Activated CD4-positive, CD25-positive, alpha-beta regulatory T cell treated with anti-CD3 and anti-CD28 coated beads, Interleukin-2, amount 50 U/mL, for 24 hours (primary cell): ENCODE measurements at regions not wholly inside any gene's neighbourhood (a gene's known extent, or its start where the extent isn't known, plus 50 kb on each side); places are given as distances from the start of the nearest gene placed in this dataset.

Experiments used
- ATAC-seq, 2 donors: fragments of 150-1000 bp; cut with Tn5 transposase; one replicate each; pipeline ENCODE4 v1.10.0; 2021; ENCODE audit warnings: mild to moderate bottlenecking in 1 of 2, moderate library complexity in 1 of 2

DNA sequence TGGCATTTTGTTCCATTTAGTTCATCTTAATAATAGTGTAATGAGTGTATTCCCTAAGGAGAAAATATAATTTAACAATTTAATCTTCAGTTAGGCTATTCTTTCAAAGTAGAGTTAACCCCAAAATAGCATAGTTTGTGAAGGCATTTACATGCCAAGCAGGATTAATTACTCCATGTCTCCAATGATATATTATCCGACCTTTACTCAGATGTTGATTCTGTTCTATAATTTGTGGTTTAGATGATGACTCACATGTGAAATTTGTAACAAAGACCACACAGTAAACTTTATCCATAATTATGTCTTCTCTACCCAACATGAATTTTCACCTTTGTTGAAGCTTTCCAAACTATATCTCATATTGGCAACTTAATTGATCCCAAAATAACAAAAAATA, 2065.2 kb downstream of the MRPL39 start:
- ATAC-seq, result no peak

DNA sequence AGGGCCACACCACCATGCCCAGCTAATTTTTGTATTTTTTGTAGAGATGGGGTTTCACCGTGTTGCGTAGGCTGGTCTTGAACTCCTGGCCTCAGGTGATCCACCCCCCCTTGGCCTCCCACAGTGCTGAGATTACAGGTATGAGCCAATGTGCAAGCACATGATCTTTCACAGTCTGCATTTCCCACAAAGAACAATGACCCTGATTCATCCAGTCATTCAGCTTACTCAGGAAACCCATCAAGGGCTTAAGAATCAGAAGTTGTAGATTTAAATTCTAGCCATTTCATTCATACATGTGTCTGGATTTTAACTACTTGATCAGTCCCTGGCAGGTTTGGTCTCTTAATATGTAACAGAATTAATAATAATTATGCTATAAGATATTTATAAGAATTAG, 2065.7 kb downstream of the MRPL39 start:
- ATAC-seq, result no peak

DNA sequence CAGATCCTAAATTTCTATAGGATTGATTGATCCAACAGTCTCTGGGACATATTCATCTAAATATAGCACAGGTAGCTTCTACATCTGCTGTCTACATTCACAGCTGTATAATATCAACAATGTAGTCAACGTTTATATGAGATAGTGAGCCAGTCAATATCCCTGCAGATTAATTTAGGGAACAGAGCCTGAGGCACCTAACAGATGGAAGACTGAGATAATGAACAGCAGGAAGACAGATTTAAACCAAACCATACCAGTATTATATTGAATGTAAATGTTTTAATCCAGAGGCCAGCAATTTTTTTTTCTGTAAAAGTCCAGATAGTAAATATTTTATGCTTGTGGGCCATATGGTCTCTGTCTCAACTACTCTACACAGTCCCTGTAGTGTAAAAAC, 2072.4 kb downstream of the MRPL39 start:
- no peak for ATAC-seq

GRCh38 chr21:23531444-23531843, 2075.8 kb downstream of the MRPL39 start:
- no peak for ATAC-seq

GRCh38 chr21:23524685-23525084, 2082.6 kb downstream of the MRPL39 start:
- ATAC-seq, result no peak

DNA sequence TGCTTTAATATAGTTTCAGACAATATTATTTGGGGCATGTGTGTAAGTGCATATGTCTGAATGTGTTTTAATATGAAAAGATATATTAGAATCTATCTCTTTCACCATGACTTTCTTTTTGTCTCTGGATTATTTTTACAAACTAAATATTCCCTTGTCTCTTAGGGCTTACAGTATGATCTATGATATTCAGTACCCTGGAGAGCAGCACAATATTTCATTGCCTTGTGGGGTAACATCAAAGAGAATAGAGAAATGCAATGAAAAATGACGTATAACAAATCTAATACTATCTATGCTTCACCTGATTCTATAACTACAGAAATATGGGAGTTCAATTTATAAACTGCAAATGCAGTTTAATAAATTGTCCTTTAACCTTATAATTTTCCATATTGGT, 2084.5 kb downstream of the MRPL39 start:
- ATAC-seq, result no peak

DNA sequence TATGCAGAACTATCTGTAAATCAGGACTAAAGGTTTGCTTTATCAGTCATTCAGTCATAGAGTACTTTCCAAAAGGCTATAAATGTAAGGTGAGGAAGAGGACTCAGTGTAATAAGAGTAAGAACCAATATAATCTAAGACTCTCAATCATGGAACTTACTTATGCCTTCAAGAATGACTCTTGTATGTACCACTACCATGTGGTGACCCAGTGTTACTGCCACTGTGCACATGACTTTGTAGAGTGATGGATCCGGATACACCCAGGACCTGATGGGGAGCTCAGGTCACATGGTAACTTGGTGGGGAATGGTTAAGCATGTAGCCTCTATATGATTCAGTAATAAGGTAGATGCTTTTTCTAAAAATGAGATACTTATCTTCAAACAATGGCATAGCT, 2099.8 kb downstream of the MRPL39 start:
- ATAC-seq, result no peak

DNA sequence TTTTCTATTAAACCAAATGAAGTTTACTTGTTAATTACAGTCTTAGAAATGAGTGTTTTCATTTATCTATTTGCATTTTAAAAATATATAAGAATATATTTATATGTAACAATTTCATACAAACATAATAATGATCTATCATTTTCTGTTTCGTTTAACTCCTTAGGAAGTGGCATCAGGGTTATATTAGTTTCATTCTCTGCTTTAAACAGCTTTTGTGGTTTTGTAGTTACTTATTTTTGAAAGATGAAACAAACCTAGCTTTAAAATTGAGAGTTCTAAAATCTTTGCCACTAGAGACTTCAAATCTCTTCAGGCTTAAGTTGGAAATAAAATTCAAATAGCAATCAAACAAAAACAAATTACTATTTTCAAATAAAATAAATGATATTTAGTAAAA, 2110.6 kb downstream of the MRPL39 start:
- no peak for ATAC-seq

GRCh38 chr21:23488245-23488644, 2119.0 kb downstream of the MRPL39 start:
- no peak for ATAC-seq

DNA sequence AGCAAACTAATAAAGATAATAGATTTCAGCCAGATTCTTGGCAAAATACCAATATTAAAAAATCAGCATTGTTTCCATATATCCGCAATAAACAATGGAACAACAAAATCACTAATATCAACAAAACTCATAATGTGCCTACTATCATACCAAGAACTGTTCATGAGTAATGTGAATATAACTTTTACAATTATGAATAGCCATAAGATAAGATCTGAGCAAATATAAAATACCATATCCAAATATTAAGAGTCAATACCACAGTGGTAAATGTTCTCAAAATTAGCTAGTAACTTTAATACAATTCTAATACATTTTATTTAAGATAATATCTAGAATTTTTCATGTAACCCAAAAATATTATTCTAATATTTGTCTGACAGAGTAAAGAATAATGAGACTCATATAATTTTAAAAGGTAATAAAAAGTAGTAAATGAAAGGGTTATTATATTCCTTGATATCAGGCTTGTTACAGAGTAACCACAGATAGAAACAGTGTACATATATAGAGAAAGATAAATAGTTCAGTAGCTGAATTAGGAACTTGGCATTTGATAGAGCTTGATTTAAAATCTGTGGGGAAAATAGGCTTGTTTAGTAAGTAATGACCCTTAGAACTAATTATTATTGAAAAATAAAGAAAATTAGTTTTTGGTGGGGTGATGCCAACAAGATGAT, 2126.6 kb downstream of the MRPL39 start:
- ATAC-seq, result no peak

DNA sequence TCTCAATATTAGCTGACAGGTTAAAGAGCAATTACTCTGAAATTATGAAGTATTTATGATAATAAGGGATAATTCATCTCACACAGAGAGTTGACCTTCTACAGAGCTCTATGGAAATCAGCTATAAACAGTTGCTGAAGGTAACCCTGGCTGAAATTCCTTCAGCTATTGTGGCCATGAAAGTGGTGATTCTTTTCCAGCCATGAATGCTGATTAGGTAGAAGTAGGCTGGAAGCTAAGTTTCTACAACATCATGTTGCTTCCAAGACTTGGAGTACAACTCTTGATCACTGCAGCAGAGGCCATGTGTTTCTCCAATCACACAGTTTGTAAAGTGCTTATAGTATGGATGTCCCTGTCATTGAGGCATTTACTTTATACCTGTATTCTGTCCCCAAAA, 2128.9 kb downstream of the MRPL39 start:
- no peak for ATAC-seq

DNA sequence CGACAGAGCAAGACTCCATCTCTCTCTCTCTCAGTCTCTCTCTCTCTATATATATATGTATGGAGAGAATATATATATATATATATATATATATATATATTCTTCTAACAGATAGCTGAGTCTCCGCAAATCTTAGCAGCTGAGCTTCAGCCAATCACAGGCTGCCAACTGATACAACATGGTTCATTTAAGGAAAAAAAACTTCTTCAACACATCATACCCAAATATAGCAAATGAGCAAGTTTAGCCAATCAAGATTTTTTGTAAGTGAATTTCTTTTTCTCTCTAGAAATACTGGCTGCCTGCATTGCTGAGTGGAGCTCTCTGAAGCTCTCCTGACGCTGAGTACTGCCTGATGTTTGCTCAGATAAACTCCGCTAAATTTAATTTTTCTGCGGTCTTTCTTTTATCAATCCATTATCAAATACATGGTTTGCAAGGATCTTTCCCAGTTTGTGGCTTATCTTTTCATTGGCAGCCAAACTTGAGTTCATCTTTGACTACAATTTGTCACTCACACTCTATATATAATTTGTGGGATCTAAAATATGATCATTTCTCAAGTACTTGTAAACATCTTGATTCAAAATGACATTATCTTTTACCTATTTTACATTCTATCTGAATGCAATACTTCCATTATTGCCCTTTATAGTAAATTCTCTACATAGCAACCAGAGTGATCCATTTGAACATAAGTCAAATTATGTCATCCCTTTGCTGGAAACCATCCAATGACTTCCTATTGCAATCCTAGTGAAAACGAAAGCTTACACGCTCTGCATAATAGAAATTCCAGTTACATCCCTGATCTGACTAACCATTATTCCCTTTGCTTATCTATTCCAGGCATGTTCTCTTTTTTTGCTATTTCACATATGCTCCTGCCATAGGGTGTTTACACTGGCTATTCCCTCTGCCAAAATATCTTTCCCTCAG, 2131.7 kb downstream of the MRPL39 start:
- no peak for ATAC-seq

GRCh38 chr21:23471877-23472276, 2135.4 kb downstream of the MRPL39 start:
- ATAC-seq, result no peak

GRCh38 chr21:23463365-23463764, 2143.9 kb downstream of the MRPL39 start:
- no peak for ATAC-seq

GRCh38 chr21:23455676-23456075, 2151.6 kb downstream of the MRPL39 start:
- ATAC-seq, result no peak

- ATAC-seq, result no peak
Measured at GRCh38 chr21:23452384-23453083, 2154.7 kb downstream of the MRPL39 start.

DNA sequence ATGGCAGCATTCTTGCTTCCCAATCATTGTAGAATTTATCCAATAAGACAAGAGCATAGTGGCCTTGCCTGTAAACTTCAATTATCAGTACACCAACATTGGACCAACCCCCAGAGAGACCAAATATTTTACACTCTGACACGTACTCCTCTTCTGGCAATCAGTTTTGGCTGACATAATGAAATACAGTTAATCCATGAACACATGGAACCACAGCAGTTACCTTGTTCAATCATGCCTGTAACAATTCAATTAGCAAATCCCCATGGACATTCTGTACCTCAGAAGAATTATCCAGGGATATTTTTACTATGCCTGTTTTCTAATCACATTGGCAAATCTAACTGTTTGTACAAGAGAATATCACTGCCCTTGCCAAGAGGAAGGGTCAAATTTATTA, 2162.0 kb downstream of the MRPL39 start:
- ATAC-seq, result no peak

- no peak for ATAC-seq
Measured at GRCh38 chr21:23438081-23438480, 2169.2 kb downstream of the MRPL39 start.

DNA sequence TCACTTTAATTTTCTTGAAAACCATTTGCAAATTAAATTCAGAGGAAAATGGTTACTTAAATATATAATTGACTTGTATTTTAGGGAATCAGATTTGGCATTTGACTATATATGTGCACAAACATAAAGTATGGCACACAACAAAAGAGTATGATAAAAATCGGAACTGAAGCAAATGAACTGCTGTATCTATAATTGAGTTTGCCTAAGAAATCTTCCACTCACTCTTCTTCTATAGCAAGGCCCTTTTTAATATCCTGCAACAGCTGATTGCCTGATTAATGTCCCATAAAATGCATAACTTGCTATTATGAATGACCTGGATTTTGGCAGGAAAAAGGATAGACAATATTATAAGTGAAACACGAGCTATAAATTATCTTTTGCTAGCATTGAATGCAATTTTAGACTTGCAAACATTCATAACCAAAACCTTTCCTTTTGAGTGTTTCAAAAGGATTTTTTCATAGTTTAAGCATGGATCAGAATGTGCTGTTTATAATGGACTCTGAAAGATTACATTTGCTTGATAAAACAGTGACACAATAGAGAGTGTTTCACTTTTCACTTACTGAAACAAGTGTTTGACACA, 2204.3 kb downstream of the MRPL39 start:
- no peak for ATAC-seq

GRCh38 chr21:23401278-23401677, 2206.0 kb downstream of the MRPL39 start:
- no peak for ATAC-seq

GRCh38 chr21:23398726-23399125, 2208.6 kb downstream of the MRPL39 start:
- ATAC-seq, result no peak

- ATAC-seq, result no peak
Measured at GRCh38 chr21:23394458-23394857, 2212.8 kb downstream of the MRPL39 start.

- no peak for ATAC-seq
Measured at GRCh38 chr21:23384679-23385078, 2222.6 kb downstream of the MRPL39 start.
